H9 (cell line): ENCODE measurements at regions not wholly inside any gene's neighbourhood (a gene's known extent, or its start where the extent isn't known, plus 50 kb on each side); places are given as distances from the start of the nearest gene placed in this dataset.

Experiments used
- DNase-seq: peaks from one replicate; pipeline ENCODE4 v3.0.0-alpha.2; 2017
- H2AFZ ChIP-seq: one replicate; pipeline ENCODE4 v1.6.1; 2013; ENCODE audit warnings: mild to moderate bottlenecking, low read length, control low read depth, moderate library complexity
- H2AK5ac ChIP-seq: 2 replicates; pipeline ENCODE4 v1.6.1; 2013; ENCODE audit warnings: low read length, control low read depth, mixed read lengths; ENCODE audit not compliant: insufficient read length
- H2BK120ac ChIP-seq: one replicate; pipeline ENCODE4 v1.6.1; 2013; ENCODE audit warnings: low read depth, mild to moderate bottlenecking, low read length, control low read depth, inconsistent platforms; ENCODE audit not compliant: poor library complexity, severe bottlenecking
- H2BK12ac ChIP-seq: 2 replicates; pipeline ENCODE4 v1.6.1; 2013; ENCODE audit warnings: low read length, control low read depth, mixed read lengths, low read depth; ENCODE audit not compliant: insufficient read length
- H2BK15ac ChIP-seq: 2 replicates; pipeline ENCODE4 v1.6.1; 2013; ENCODE audit warnings: low read depth, low read length, control low read depth
- H2BK20ac ChIP-seq: one replicate; pipeline ENCODE4 v1.6.1; 2013; ENCODE audit warnings: low read depth, mild to moderate bottlenecking, low read length, control low read depth, inconsistent platforms; ENCODE audit not compliant: poor library complexity, severe bottlenecking
- H2BK5ac ChIP-seq: 2 replicates; pipeline ENCODE4 v1.6.1; 2013; ENCODE audit warnings: low read length, control low read depth, mixed read lengths; ENCODE audit not compliant: insufficient read length
- H3K14ac ChIP-seq: 2 replicates; pipeline ENCODE4 v1.6.1; 2013; ENCODE audit warnings: low read length, control low read depth; ENCODE audit not compliant: insufficient read depth
- H3K18ac ChIP-seq: 2 replicates; pipeline ENCODE4 v1.6.1; 2013; ENCODE audit warnings: low read depth, mild to moderate bottlenecking, mixed read lengths, low read length, control low read depth; ENCODE audit not compliant: insufficient read length
- H3K23ac ChIP-seq: 2 replicates; pipeline ENCODE4 v1.6.1; 2013; ENCODE audit warnings: low read length, control low read depth, mixed read lengths, low read depth; ENCODE audit not compliant: insufficient read length
- H3K23me2 ChIP-seq: 2 replicates; pipeline ENCODE4 v1.6.1; 2013; ENCODE audit warnings: low read depth, mild to moderate bottlenecking, mixed read lengths, low read length, control low read depth; ENCODE audit not compliant: insufficient read length, poor library complexity, severe bottlenecking
- H3K27ac ChIP-seq: 2 replicates; pipeline ENCODE4 v1.5.1; 2013; ENCODE audit warnings: low read length, control low read depth, mixed read lengths, low read depth; ENCODE audit not compliant: insufficient read length
- H3K27me3 ChIP-seq: 2 replicates; pipeline ENCODE4 v1.6.1; 2013; ENCODE audit warnings: low read length, control low read depth, inconsistent platforms; ENCODE audit not compliant: insufficient read depth
- H3K4ac ChIP-seq: 2 replicates; pipeline ENCODE4 v1.6.1; 2013; ENCODE audit warnings: low read depth, mild to moderate bottlenecking, control low read depth, inconsistent platforms, low read length, moderate library complexity
- H3K4me1 ChIP-seq: 2 replicates; pipeline ENCODE4 v1.6.1; 2013; ENCODE audit warnings: low read length, control low read depth, inconsistent platforms; ENCODE audit not compliant: insufficient read depth
- H3K4me2 ChIP-seq: 2 replicates; pipeline ENCODE4 v1.6.1; 2013; ENCODE audit warnings: low read length, control low read depth, mixed read lengths; ENCODE audit not compliant: insufficient read length, insufficient read depth
- H3K56ac ChIP-seq: 2 replicates; pipeline ENCODE4 v1.6.1; 2013; ENCODE audit warnings: low read depth, mild to moderate bottlenecking, mixed read lengths, low read length, control low read depth; ENCODE audit not compliant: insufficient read length
- H3K79me1 ChIP-seq: 2 replicates; pipeline ENCODE4 v1.6.1; 2013; ENCODE audit warnings: low read depth, mild to moderate bottlenecking, moderate library complexity, low read length, control low read depth, inconsistent platforms; ENCODE audit not compliant: insufficient read depth, poor library complexity, severe bottlenecking
- H3K79me2 ChIP-seq: 2 replicates; pipeline ENCODE4 v1.6.1; 2013; ENCODE audit warnings: low read length, control low read depth, inconsistent platforms; ENCODE audit not compliant: insufficient read depth
- H3K9ac ChIP-seq: 2 replicates; pipeline ENCODE4 v1.6.1; 2013; ENCODE audit warnings: low read length, control low read depth, mixed read lengths; ENCODE audit not compliant: insufficient read length; ENCODE audit errors: extremely low read depth
- H3K9me3 ChIP-seq: one replicate; pipeline ENCODE4 v1.6.1; 2013; ENCODE audit warnings: low read depth, low read length, inconsistent platforms; ENCODE audit not compliant: control insufficient read depth
- H3T11ph ChIP-seq: one replicate; pipeline ENCODE4 v1.6.1; 2013; ENCODE audit warnings: mild to moderate bottlenecking, low read length, control low read depth, inconsistent platforms
- H4K20me1 ChIP-seq: one replicate; pipeline ENCODE4 v1.6.1; 2013; ENCODE audit not compliant: control insufficient read depth, insufficient read length, insufficient read depth
- H4K5ac ChIP-seq: 2 replicates; pipeline ENCODE4 v1.6.1; 2013; ENCODE audit warnings: low read depth, mild to moderate bottlenecking, mixed read lengths, low read length, control low read depth; ENCODE audit not compliant: insufficient read length
- H4K8ac ChIP-seq: replicated peaks from 2 replicates; pipeline ENCODE4 v1.6.1; 2013; ENCODE audit warnings: low read length, control low read depth, mixed read lengths, low read depth; ENCODE audit not compliant: insufficient read length
- H4K91ac ChIP-seq: 2 replicates; pipeline ENCODE4 v1.6.1; 2013; ENCODE audit warnings: low read depth, mild to moderate bottlenecking, moderate library complexity, mixed read lengths, low read length, control low read depth; ENCODE audit not compliant: insufficient read length
- H3K27ac Mint-ChIP-seq, 3 experiments: 2 replicates in 2 of 3; 3 replicates in 1 of 3; pipeline ENCODE4 v1.8.0; 2020 to 2021; ENCODE audit warnings: mixed read lengths in 3 of 3, mild to moderate bottlenecking in 1 of 3, moderate library complexity in 1 of 3
- H3K27me3 Mint-ChIP-seq: 2 replicates; pipeline ENCODE4 v1.8.0; 2021; ENCODE audit warnings: low read depth, mild to moderate bottlenecking, moderate library complexity, mixed read lengths
- H3K36me3 Mint-ChIP-seq, 3 experiments: 2 replicates in 2 of 3; 3 replicates in 1 of 3; pipeline ENCODE4 v1.8.0; 2020 to 2021; ENCODE audit warnings: low read depth in 3 of 3, mixed read lengths in 3 of 3; ENCODE audit not compliant: insufficient read depth in 1 of 3
- H3K4me1 Mint-ChIP-seq, 2 experiments: 2 replicates each; pipeline ENCODE4 v1.8.0; 2020; ENCODE audit warnings: mixed read lengths in 2 of 2
- H3K4me3 Mint-ChIP-seq, 2 experiments: 2 replicates in 1 of 2; 3 replicates in 1 of 2; pipeline ENCODE4 v1.8.0; 2020 to 2021; ENCODE audit warnings: mild to moderate bottlenecking in 2 of 2, mixed read lengths in 2 of 2, moderate library complexity in 1 of 2
- H3K9me3 Mint-ChIP-seq, 2 experiments: 2 replicates in 1 of 2; 3 replicates in 1 of 2; pipeline ENCODE4 v1.8.0; 2020; ENCODE audit warnings: mild to moderate bottlenecking in 2 of 2, mixed read lengths in 2 of 2, moderate library complexity in 1 of 2
- CTCF ChIP-seq: fragments of 200-600 bp; sonication (generic); conservative IDR thresholded peaks from 3 replicates; pipeline ENCODE4 v1.8.0; 2021; ENCODE audit warnings: antibody characterized with exemption, mild to moderate bottlenecking
- WGBS: extraction: QIAGEN DNeasy Blood & Tissue Kit; methylation state at CpG from one replicate; pipeline ENCODE4 v1.1.7; 2013; ENCODE audit warnings: missing lambda C conversion rate, low lambda C conversion rate, mixed read lengths; ENCODE audit not compliant: insufficient read length; ENCODE audit errors: extremely low coverage; 5-methylcytosine and 5-hydroxymethylcytosine counted together

- Histone ChIP-seq H3K9me3 (no peaks in the 10 kb centered on the region), H3K23me2 (no peaks in the 10 kb centered on the region), H4K8ac (no peak overlapping the region), H3K4ac (no peak overlapping the region), H2BK20ac (no peak overlapping the region), H3K4me2 (no peak overlapping the region), H3K27ac (no peak overlapping the region), H3K56ac (no peak overlapping the region), H2BK12ac (no peak overlapping the region), H2AFZ (no peak overlapping the region), H4K5ac (no peak overlapping the region), H2BK5ac (no peak overlapping the region), H3K14ac (no peak overlapping the region), H3K79me2 (no peaks in the 10 kb centered on the region), H3K9ac (no peak overlapping the region), H2BK15ac (no peak overlapping the region), H4K20me1 (no peaks in the 10 kb centered on the region), H3K18ac (no peak overlapping the region), H3K27me3 (no peaks in the 10 kb centered on the region), H2BK120ac (no peak overlapping the region), H3K79me1 (no peaks in the 10 kb centered on the region), H3K4me1 (no peaks in the 10 kb centered on the region), H4K91ac (no peak overlapping the region), H3K23ac (no peak overlapping the region), H2AK5ac (no peak overlapping the region), H3T11ph (no peak overlapping the region)
- Mint-ChIP-seq H3K9me3 (no peaks in the 10 kb centered on the region; a peak in 1 of 5 replicates), H3K4me1 (peaks cover 3 to 7% of the 10 kb centered on the region in 2 experiments; a peak in 3 of 4 replicates), H3K36me3 (no peaks in the 10 kb centered on the region; a peak in 1 of 7 replicates), H3K4me3 (no peak overlapping the region), H3K27ac (no peak overlapping the region), H3K27me3 (no peaks in the 10 kb centered on the region)
- no peak for TF ChIP-seq CTCF
- WGBS, result no CpG with 5 or more reads among the region's 2 CpGs
- no peak for DNase-seq
Measured at GRCh38 chr20:6998909-6999308, 231.4 kb downstream of the BMP2 start.
